ENCODE measurements at regions not wholly inside any gene's neighbourhood (a gene's known extent, or its start where the extent isn't known, plus 50 kb on each side); places are given as distances from the start of the nearest gene placed in this dataset.

- no peak for TF ChIP-seq CTCF (IDR thresholded peaks at IDR 0.05; ENCODE audit: insufficient read depth, low read length)
- TF ChIP-seq POLR2AphosphoS5 (IDR thresholded peaks at IDR 0.05; ENCODE audit: low read depth): no peak
Measured at GRCh38 chr5:157941616-157942015, 82.7 kb upstream of the CLINT1 start.

Data from HL-60 (cell line).